Activated naive CD4-positive, alpha-beta T cell treated with anti-CD3 and anti-CD28 coated beads, Interleukin-2, amount 50 U/mL, for 16 hours (primary cell): ENCODE measurements at regions not wholly inside any gene's neighbourhood (a gene's known extent, or its start where the extent isn't known, plus 50 kb on each side); places are given as distances from the start of the nearest gene placed in this dataset.

Experiments used
- DNase-seq: peaks from one replicate; pipeline ENCODE4 v3.0.0-alpha.2; 2020

DNA sequence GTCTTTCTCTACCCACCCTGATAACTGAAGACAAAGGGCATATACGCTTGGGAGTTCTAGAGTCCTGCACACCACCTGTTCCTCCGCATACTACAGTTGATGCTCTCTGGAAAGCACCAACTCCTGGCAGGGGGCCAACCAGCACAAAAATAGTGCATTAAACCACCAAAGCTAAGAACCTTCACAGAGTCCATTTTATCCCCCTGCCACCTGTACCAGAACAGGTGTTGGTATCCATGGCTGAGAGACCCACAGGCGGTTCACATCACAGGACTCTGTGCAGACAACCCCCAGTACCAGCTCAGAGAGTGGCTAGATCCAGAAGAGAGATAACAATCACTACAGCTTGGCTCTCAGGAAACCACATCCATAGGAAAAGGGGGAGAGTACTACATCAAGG, 114.4 kb upstream of the POU1F1 start:
- no peak for DNase-seq

- no peak for DNase-seq
These were observed 114.0 kb upstream of the POU1F1 start for GRCh38 chr3:87390353-87390752.

DNA sequence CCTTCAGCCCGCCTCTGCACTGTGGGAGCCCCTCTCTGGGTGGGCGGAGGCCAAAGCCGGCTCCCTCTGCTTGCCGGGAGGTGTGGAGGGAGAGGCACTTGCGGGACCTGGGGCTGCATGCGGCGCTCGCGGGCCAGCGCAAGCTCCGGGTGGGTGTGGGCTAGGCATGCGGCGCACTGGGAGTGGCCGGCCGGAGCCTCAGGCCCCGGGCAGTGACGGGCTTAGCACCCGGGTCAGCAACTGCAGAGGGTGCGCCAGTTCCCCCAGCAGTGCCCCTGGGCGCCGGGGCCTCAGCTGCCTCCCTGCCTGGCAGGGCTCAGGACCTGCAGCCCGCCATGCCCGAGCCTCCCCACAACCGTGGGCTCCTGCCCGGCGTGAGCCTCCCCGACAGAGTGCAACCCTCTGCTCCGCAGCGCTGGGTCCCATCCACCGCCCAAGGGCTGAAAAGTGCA, 98.9 kb upstream of the POU1F1 start:
- DNase-seq: no peak

- DNase-seq: no peak
These were observed 93.6 kb upstream of the POU1F1 start for GRCh38 chr3:87370007-87370406.

DNA sequence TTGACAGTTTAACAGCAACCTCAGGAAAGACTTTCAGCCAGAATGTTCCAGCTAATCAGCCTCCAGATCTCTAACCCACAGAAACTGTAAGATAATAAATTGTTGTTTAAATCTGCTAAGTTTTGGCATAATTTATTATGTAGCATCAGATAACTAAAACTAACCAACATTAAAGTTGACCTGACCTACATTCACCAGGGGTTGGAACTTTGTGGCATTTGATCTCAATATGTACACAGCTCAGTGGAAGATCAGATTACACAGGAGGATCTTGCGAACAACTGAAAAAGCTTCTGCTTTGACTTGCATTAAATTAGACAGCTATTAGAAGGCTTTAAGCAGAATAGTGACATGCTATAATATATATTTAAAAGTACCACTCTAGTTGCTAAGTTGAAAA, 91.4 kb upstream of the POU1F1 start:
- DNase-seq: no peak

GRCh38 chr3:87363721-87364120, 87.3 kb upstream of the POU1F1 start:
- DNase-seq: no peak

DNA sequence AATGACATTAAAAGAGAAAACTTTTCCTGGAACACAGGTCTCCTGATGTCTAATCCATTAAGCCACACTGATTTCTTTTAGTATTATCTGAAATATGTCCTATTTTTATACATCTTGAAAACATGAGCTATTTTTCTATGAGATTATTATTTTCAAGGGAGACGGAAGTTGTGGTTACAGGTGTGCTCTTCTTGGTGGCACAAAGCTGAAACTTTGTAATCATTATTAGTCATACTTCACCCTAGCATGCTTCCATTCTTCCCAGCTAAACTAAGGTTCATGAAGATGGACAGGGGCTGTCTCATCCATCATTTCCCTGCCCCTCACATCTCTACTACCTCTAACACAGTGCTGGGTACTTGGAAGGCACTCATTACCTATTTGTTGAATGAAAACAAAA, 85.6 kb upstream of the POU1F1 start:
- no peak for DNase-seq

DNA sequence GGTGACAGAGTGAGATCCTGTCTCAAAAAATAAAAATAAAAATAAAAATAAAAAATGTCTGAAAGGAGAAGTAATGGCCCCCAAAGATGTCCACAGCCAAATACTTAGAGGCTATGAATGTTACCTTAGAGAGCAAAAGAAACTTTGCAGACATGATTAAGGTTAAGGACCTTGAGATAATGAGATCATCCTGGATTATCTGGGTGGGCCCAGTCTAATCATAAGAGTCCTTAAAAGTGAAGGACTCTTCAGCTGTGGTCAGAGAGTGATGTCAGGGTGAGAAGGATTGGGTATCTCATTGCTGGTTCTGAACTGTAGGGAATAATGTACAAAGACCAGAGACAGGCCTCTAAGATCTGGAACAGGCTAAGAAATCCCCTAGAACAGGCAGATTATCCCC, 84.9 kb upstream of the POU1F1 start:
- no peak for DNase-seq

DNA sequence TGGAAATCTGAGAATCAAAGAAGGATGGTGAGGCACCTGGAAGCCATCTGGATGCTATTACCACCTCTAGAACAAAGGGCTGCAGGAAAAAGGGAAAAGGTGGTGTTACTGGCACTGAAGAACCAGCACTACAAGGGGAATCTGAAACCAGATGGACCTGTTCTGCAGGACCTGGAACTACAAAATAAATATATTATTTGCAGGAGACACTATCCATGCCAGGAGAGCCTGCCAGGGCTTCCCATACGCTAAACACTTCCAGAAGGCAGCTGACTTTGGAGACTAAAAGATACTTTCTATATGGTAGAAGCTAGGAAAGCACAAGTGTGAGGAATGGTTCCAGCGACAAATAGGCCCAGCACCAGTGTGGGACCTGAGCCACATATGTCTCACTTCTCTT, 83.4 kb upstream of the POU1F1 start:
- DNase-seq: no peak

DNA sequence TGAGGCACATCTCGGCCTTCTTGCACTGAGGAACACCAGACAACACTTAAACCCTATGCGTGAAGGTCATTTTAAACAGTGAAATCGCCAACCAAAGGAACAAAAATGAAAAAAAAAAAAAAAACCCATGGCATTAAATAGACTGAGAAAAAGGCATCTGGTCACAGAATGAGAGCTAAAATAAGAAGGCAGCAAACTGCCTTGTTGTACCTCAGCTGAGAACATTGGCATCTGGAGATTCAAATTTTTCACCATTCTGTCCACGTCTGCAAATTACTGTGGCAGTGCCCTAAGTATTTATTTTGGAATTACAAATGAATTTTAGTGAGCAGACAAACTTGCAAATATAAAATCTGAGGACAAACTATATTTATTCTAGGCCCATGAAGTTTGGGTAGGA, 82.6 kb upstream of the POU1F1 start:
- DNase-seq: no peak

GRCh38 chr3:87358066-87358465, 81.7 kb upstream of the POU1F1 start:
- DNase-seq: no peak

DNA sequence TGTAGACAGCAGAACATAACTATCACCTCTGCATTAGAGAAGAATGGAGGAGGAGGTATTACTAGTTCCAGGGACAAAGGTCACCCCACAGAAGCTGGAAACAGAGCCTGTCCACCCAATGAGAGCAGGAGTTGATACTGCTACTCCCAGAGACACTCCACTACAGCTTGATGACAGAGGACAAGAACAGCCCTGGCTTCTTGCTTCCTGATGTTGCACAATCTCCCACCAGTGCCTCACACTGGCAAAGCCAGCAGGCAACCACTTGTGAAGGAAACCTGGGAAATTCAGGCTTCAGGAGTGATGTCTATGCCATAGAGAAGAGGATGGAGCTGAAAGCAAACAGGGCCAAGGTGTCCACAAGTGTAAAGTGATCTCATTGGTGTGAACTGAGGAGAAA, 78.0 kb upstream of the POU1F1 start:
- no peak for DNase-seq

DNA sequence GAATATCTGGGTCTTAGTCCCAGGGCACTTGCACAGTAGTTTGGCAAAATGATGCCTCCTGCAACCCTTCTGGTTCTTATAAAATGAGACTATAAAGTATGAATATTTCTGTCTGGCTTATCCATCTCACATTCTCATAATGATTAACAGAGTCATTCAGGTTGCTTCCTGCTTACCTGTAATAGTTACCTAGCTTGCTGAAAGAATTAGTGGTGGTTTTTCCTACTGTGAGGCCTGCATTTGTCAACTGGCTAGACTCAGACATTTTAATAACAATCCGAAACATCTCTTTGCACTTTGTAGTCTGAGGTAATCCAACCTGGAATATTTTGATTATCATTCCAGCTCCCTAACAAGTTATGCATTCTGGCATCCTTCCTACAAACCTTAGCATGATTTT, 75.6 kb upstream of the POU1F1 start:
- DNase-seq: no peak

DNA sequence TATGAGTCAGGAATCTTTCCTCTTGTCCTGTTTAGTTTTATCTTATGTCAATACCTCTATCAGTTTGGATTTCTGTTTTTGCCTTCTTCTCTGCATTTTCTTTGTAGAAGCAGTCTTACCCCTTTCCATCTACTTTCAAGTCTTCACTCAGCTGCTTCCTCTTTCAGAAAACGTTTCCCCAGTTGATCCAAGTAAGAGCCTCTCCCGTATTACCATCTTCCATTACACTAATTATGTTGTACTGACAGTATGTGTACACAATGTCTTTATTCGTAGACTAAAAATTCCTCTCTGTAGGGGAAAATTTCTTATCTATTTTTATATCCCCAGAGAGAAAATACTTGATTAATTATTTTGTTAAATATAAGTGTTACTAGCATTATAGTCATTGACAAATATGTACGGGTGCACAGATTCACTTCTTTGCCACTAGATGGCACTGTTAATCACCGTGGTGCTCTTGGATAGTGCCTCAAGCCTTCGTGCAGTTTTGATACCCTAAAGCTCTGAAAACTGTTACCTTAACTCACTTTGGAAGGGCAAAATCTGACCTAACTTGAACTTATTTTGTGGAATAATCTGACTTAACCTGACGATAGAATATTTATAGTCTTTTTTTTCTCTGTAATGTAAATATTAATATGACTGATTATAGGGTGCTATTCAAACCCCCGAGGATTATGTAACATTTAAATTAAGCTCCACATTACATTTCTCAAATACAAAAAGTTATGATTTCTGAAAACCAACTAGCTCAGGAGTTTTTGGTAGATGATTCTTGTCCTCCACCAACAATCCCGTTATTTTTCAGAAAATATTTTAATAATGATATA, 74.2 kb upstream of the POU1F1 start:
- no peak for DNase-seq

GRCh38 chr3:87349833-87350232, 73.4 kb upstream of the POU1F1 start:
- no peak for DNase-seq

- DNase-seq: no peak
These were observed 60.4 kb upstream of the POU1F1 start for GRCh38 chr3:87336761-87337160.

DNA sequence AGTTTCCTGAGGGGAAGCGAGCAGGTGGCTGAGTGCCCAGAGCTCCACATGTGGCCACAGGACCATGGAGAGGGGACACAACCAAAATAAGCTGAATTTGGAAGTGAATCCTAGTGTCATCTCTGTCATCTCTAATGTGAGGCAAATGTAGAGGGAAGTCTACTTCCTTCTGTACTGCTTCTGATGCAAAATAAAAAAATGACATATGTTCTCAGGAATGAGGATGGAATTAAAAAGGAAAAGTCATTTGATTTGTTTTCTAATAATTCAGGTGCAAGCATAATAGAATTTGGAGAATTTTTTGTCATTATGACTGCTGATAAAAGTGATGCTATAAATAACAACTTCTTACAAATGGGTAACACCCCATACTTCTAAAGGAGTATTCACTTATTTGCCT, 59.5 kb upstream of the POU1F1 start:
- no peak for DNase-seq

GRCh38 chr3:87333393-87333892, 57.1 kb upstream of the POU1F1 start:
- DNase-seq: no peak

GRCh38 chr3:87332789-87333188, 56.4 kb upstream of the POU1F1 start:
- no peak for DNase-seq

- no peak for DNase-seq
These were observed 52.7 kb upstream of the POU1F1 start for GRCh38 chr3:87329065-87329464.
